22Rv1 (cell line): ENCODE measurements at regions not wholly inside any gene's neighbourhood (a gene's known extent, or its start where the extent isn't known, plus 50 kb on each side); places are given as distances from the start of the nearest gene placed in this dataset.

Experiments
- H3K27ac ChIP-seq: fragments of 450-650 bp; 2 replicates; pipeline ENCODE4 v1.5.1; 2017
- CTCF ChIP-seq: fragments of 450-650 bp; IDR thresholded peaks from 2 replicates; pipeline ENCODE4 v1.5.1; 2017; ENCODE audit warnings: mild to moderate bottlenecking
- ZFX ChIP-seq: fragments of 450-650 bp; IDR thresholded peaks from 2 replicates; pipeline ENCODE4 v1.6.1; 2017; ENCODE audit warnings: antibody characterized with exemption, borderline replicate concordance

- no peak overlapping the region for H3K27ac ChIP-seq
These were observed 176.8 kb downstream of the MELK start for GRCh38 chr9:36749461-36749860.

GRCh38 chr9:36750630-36751029 lies 177.9 kb downstream of the MELK start:
- TF ChIP-seq CTCF, result no peak
- TF ChIP-seq ZFX, result no peak
- H3K27ac ChIP-seq, result no peak overlapping the region

More at GRCh38 chr9:36749461-36749860, 176.8 kb downstream of the MELK start:
- TF ChIP-seq CTCF (no peak), ZFX (no peak)

- H3K27ac ChIP-seq, result no peak overlapping the region
- TF ChIP-seq ZFX (no peak), CTCF (no peak)
These were observed 182.3 kb downstream of the MELK start for GRCh38 chr9:36755019-36755418.

GRCh38 chr9:36759141-36759540 lies 186.4 kb downstream of the MELK start:
- no peak overlapping the region for H3K27ac ChIP-seq
- TF ChIP-seq ZFX, result no peak
- TF ChIP-seq CTCF, result no peak

GRCh38 chr9:36759976-36760375 lies 187.3 kb downstream of the MELK start:
- H3K27ac ChIP-seq, result no peak overlapping the region
- TF ChIP-seq CTCF (no peak), ZFX (no peak)

- H3K27ac ChIP-seq, result no peak overlapping the region
- no peak for TF ChIP-seq CTCF
- no peak for TF ChIP-seq ZFX
These were observed 188.1 kb downstream of the MELK start for GRCh38 chr9:36760667-36761420.

- no peak for TF ChIP-seq ZFX
- no peak for TF ChIP-seq CTCF
- H3K27ac ChIP-seq, result no peak overlapping the region
These were observed 190.3 kb downstream of the MELK start for GRCh38 chr9:36762958-36763357.
